Caco-2 (cell line): ENCODE measurements at regions not wholly inside any gene's neighbourhood (a gene's known extent, or its start where the extent isn't known, plus 50 kb on each side); places are given as distances from the start of the nearest gene placed in this dataset.

ENCODE experiments used
- BruUV-seq: library from RNA; stranded (reverse); fragments of 400-500 nt; replicated peaks from 2 replicates; lab custom pipeline; 2021; lab: Mats Ljungman, UMichigan
- CTCF ChIA-PET: fragments of 300-600 bp; sonication (Branson Sonifier 250); formaldehyde crosslinking; loops from one replicate; lab custom pipeline; 2022; ENCODE audit warnings: antibody characterized with exemption; lab: Charles Lee
- POLR2A ChIA-PET: fragments of 300-600 bp; sonication (Branson Sonifier 250); formaldehyde crosslinking; loops from one replicate; lab custom pipeline; 2022; ENCODE audit warnings: antibody characterized with exemption; lab: Charles Lee
- DNase-seq, 2 experiments: peaks; one replicate each; pipeline versions ENCODE4 v3.0.0 to v3.0.0-alpha.2; 2020 to 2022
- H3K27me3 ChIP-seq: replicated peaks from 2 replicates; pipeline ENCODE4 v1.6.0; 2011; ENCODE audit warnings: low read length; ENCODE audit not compliant: control insufficient read depth, insufficient read depth
- H3K36me3 ChIP-seq: 2 replicates; pipeline ENCODE4 v1.5.1; 2011; ENCODE audit warnings: low read length; ENCODE audit not compliant: control insufficient read depth, insufficient read depth
- H3K4me1 ChIP-seq: fragments of 250-450 bp; sonication (Bioruptor Pico); 2 replicates; pipeline ENCODE4 v1.5.1; 2020; ENCODE audit warnings: mild to moderate bottlenecking
- H3K4me3 ChIP-seq: 2 replicates; pipeline ENCODE4 v1.5.1; 2011; ENCODE audit warnings: low read depth, mild to moderate bottlenecking, control low read depth, low read length
- H3K9me3 ChIP-seq: fragments of 250-450 bp; sonication (Bioruptor Pico); 2 replicates; pipeline ENCODE4 v1.5.1; 2020; ENCODE audit warnings: mild to moderate bottlenecking, moderate library complexity
- H3K27ac Mint-ChIP-seq: one replicate; pipeline ENCODE4 v1.8.0; 2022; ENCODE audit warnings: mixed read lengths; ENCODE audit not compliant: unreplicated experiment
- H3K27me3 Mint-ChIP-seq: one replicate; pipeline ENCODE4 v1.8.0; 2022; ENCODE audit warnings: mixed read lengths; ENCODE audit not compliant: insufficient read depth, unreplicated experiment
- H3K36me3 Mint-ChIP-seq: one replicate; pipeline ENCODE4 v1.8.0; 2022; ENCODE audit warnings: mild to moderate bottlenecking, mixed read lengths; ENCODE audit not compliant: insufficient read depth, unreplicated experiment
- H3K4me1 Mint-ChIP-seq: one replicate; pipeline ENCODE4 v1.8.0; 2022; ENCODE audit warnings: low read depth, mixed read lengths; ENCODE audit not compliant: unreplicated experiment
- H3K4me3 Mint-ChIP-seq: one replicate; pipeline ENCODE4 v1.8.0; 2022; ENCODE audit warnings: mild to moderate bottlenecking, moderate library complexity, mixed read lengths; ENCODE audit not compliant: unreplicated experiment
- H3K9me3 Mint-ChIP-seq: one replicate; pipeline ENCODE4 v1.8.0; 2022; ENCODE audit warnings: mixed read lengths; ENCODE audit not compliant: unreplicated experiment
- CTCF ChIP-seq, 2 experiments: fragments of 200-600 bp in 1 of 2; IDR thresholded peaks; 1 replicate in 1 of 2; 2 replicates in 1 of 2; pipeline versions ENCODE4 v1.5.1 to v1.8.0; 2011 to 2022; ENCODE audit warnings: antibody characterized with exemption in 1 of 2, control low read depth in 1 of 2, inconsistent platforms in 1 of 2, low read depth in 1 of 2, low read length in 1 of 2, mild to moderate bottlenecking in 1 of 2, moderate library complexity in 1 of 2; ENCODE audit not compliant: insufficient read depth in 1 of 2, severe bottlenecking in 1 of 2, unreplicated experiment in 1 of 2
- intact Hi-C: fragments of 100-400 bp; cut with micrococcal nuclease; formaldehyde crosslinking; loops from one replicate; pipeline ENCODE4 v1.10.0; 2022; ENCODE audit not compliant: unreplicated experiment

GRCh38 chr1:91151702-91152101 lies 129.9 kb upstream of the ZNF644 start:
- intact Hi-C loops, result no loop called here
- H3K36me3 ChIP-seq, result no peaks in the 10 kb centered on the region
- H3K36me3 Mint-ChIP-seq, result no peaks in the 10 kb centered on the region
- H3K9me3 Mint-ChIP-seq, result no peaks in the 10 kb centered on the region
- DNase-seq, result no peak
- no peak overlapping the region for H3K27ac Mint-ChIP-seq
- H3K4me3 Mint-ChIP-seq, result no peak overlapping the region
- no peaks in the 10 kb centered on the region for H3K4me1 ChIP-seq
- no peak overlapping the region for H3K4me3 ChIP-seq
- H3K9me3 ChIP-seq, result no peaks in the 10 kb centered on the region
- H3K27me3 Mint-ChIP-seq, result no peaks in the 10 kb centered on the region
- BruUV-seq, result no TSS peak
- ChIA-PET CTCF (no interaction called here), POLR2A (no interaction called here)
- no peaks in the 10 kb centered on the region for H3K4me1 Mint-ChIP-seq
- no peak for TF ChIP-seq CTCF (IDR thresholded peaks at IDR 0.05; ENCODE audit: insufficient read depth in 1 of 2, low read depth in 1 of 2, low read length in 1 of 2, severe bottlenecking in 1 of 2, unreplicated experiment in 1 of 2)
- H3K27me3 ChIP-seq, result no peaks in the 10 kb centered on the region

GRCh38 chr1:91148641-91149069 lies 126.8 kb upstream of the ZNF644 start:
- Mint-ChIP-seq H3K27me3 (peaks cover 3% of the 10 kb centered on the region), H3K4me1 (no peaks in the 10 kb centered on the region), H3K9me3 (no peaks in the 10 kb centered on the region), H3K36me3 (no peaks in the 10 kb centered on the region), H3K27ac (no peak overlapping the region), H3K4me3 (no peak overlapping the region)
- Histone ChIP-seq H3K27me3 (no peaks in the 10 kb centered on the region), H3K4me1 (no peaks in the 10 kb centered on the region), H3K36me3 (no peaks in the 10 kb centered on the region), H3K4me3 (no peak overlapping the region), H3K9me3 (no peaks in the 10 kb centered on the region)
- CTCF ChIA-PET, result no interaction called here
- DNase-seq, result no peak
- intact Hi-C loops, result no loop called here
- TF ChIP-seq CTCF (IDR thresholded peaks at IDR 0.05; ENCODE audit: insufficient read depth in 1 of 2, low read depth in 1 of 2, low read length in 1 of 2, severe bottlenecking in 1 of 2, unreplicated experiment in 1 of 2), result no peak
- POLR2A ChIA-PET, result no interaction called here
- BruUV-seq, result no TSS peak

GRCh38 chr1:91141858-91142257 lies 120.0 kb upstream of the ZNF644 start:
- no peak overlapping the region for H3K27ac Mint-ChIP-seq
- ChIA-PET POLR2A (no interaction called here), CTCF (interaction anchor here (1.1 kb wide), 1 partner anchor 24 kb away, joined by 8 read pairs; no protein-coding TSS in a partner anchor)
- no peak overlapping the region for H3K4me3 Mint-ChIP-seq
- no peak overlapping the region for H3K4me3 ChIP-seq
- no peaks in the 10 kb centered on the region for H3K4me1 Mint-ChIP-seq
- peaks cover 3% of the 10 kb centered on the region for H3K27me3 Mint-ChIP-seq
- no peaks in the 10 kb centered on the region for H3K27me3 ChIP-seq
- BruUV-seq, result no TSS peak
- H3K9me3 Mint-ChIP-seq, result no peaks in the 10 kb centered on the region
- DNase-seq, result no peak
- H3K9me3 ChIP-seq, result no peaks in the 10 kb centered on the region
- no peaks in the 10 kb centered on the region for H3K36me3 Mint-ChIP-seq
- TF ChIP-seq CTCF (IDR thresholded peaks at IDR 0.05; ENCODE audit: insufficient read depth in 1 of 2, low read depth in 1 of 2, low read length in 1 of 2, severe bottlenecking in 1 of 2, unreplicated experiment in 1 of 2), result no peak
- intact Hi-C loops, result loop anchor here (1.0 kb wide), 1 partner anchor 23 kb away; no protein-coding TSS in a partner anchor
- no peaks in the 10 kb centered on the region for H3K36me3 ChIP-seq
- H3K4me1 ChIP-seq, result no peaks in the 10 kb centered on the region
